ENCODE measurements at regions not wholly inside any gene's neighbourhood (a gene's known extent, or its start where the extent isn't known, plus 50 kb on each side); places are given as distances from the start of the nearest gene placed in this dataset.

GRCh38 chr18:55787536-55788073 lies 199.6 kb upstream of the TCF4 start:
- peaks cover 0 to 4% of the 10 kb centered on the region in 2 donors for H3K27me3 Mint-ChIP-seq
- peaks cover 0 to 9% (median 7%) of the 10 kb centered on the region in 8 donors for H3K9me3 Mint-ChIP-seq
- H3K36me3 ChIP-seq (ENCODE audit: insufficient read depth, low read length): no peaks in the 10 kb centered on the region
- H3K4me3 Mint-ChIP-seq: no peak overlapping the region
- no peaks in the 10 kb centered on the region for H3K4me1 ChIP-seq (ENCODE audit: insufficient read depth, low read length)
- H3K4me3 ChIP-seq (ENCODE audit: low read length in 2 of 2): no peak overlapping the region
- H3K27ac ChIP-seq (ENCODE audit: low read depth, low read length): no peak overlapping the region
- ChIA-PET CTCF (ENCODE audit: partially characterized antibody) (no interaction called here), POLR2A (ENCODE audit: partially characterized antibody) (no interaction called here)
- no peak overlapping the region for H3K27ac Mint-ChIP-seq
- H3K36me3 Mint-ChIP-seq: no peaks in the 10 kb centered on the region
- no peaks in the 10 kb centered on the region for H3K9me3 ChIP-seq (ENCODE audit: control insufficient read depth in 1 of 2, low read length in 2 of 2)
- intact Hi-C loops (cut with micrococcal nuclease): no loop called here
- no peaks in the 10 kb centered on the region for H3K4me1 Mint-ChIP-seq
- H3K27me3 ChIP-seq (ENCODE audit: insufficient read depth, low read length): no peaks in the 10 kb centered on the region
- DNase-seq: no peak

GRCh38 chr18:55786651-55787272 lies 198.8 kb upstream of the TCF4 start:
- H3K27ac Mint-ChIP-seq: no peak overlapping the region
- no peaks in the 10 kb centered on the region for H3K36me3 Mint-ChIP-seq
- Histone ChIP-seq H3K36me3 (ENCODE audit: insufficient read depth, low read length) (no peaks in the 10 kb centered on the region), H3K4me1 (ENCODE audit: insufficient read depth, low read length) (no peaks in the 10 kb centered on the region), H3K27me3 (ENCODE audit: insufficient read depth, low read length) (no peaks in the 10 kb centered on the region), H3K4me3 (ENCODE audit: low read length in 2 of 2) (no peak overlapping the region), H3K27ac (ENCODE audit: low read depth, low read length) (no peak overlapping the region), H3K9me3 (ENCODE audit: control insufficient read depth in 1 of 2, low read length in 2 of 2) (no peaks in the 10 kb centered on the region)
- H3K27me3 Mint-ChIP-seq: peaks cover 0 to 4% of the 10 kb centered on the region in 2 donors
- H3K4me3 Mint-ChIP-seq: no peak overlapping the region
- DNase-seq: no peak
- peaks cover 0 to 9% (median 7%) of the 10 kb centered on the region in 8 donors for H3K9me3 Mint-ChIP-seq
- H3K4me1 Mint-ChIP-seq: no peaks in the 10 kb centered on the region
- intact Hi-C loops (cut with micrococcal nuclease): no loop called here
- ChIA-PET CTCF (ENCODE audit: partially characterized antibody) (no interaction called here), POLR2A (ENCODE audit: partially characterized antibody) (no interaction called here)

GRCh38 chr18:55783921-55784320 lies 195.9 kb upstream of the TCF4 start:
- Histone ChIP-seq H3K9me3 (ENCODE audit: control insufficient read depth in 1 of 2, low read length in 2 of 2) (no peaks in the 10 kb centered on the region), H3K36me3 (ENCODE audit: insufficient read depth, low read length) (no peaks in the 10 kb centered on the region), H3K27me3 (ENCODE audit: insufficient read depth, low read length) (peaks cover 3% of the 10 kb centered on the region), H3K4me1 (ENCODE audit: insufficient read depth, low read length) (no peaks in the 10 kb centered on the region), H3K27ac (ENCODE audit: low read depth, low read length) (no peak overlapping the region), H3K4me3 (ENCODE audit: low read length in 2 of 2) (no peak overlapping the region)
- Mint-ChIP-seq H3K4me1 (peaks cover 0 to under 1% (median 0%) of the 10 kb centered on the region in 4 donors), H3K4me3 (no peak overlapping the region), H3K27me3 (peaks cover 14 to 15% of the 10 kb centered on the region in 2 donors), H3K27ac (no peak overlapping the region), H3K9me3 (peaks cover 0 to 18% (median 12%) of the 10 kb centered on the region in 8 donors), H3K36me3 (no peaks in the 10 kb centered on the region)
- POLR2A ChIA-PET (ENCODE audit: partially characterized antibody): no interaction called here
- CTCF ChIA-PET (ENCODE audit: partially characterized antibody): no interaction called here
- intact Hi-C loops (cut with micrococcal nuclease): no loop called here
- no peak for DNase-seq

GRCh38 chr18:55781481-55781957 lies 193.5 kb upstream of the TCF4 start:
- H3K36me3 Mint-ChIP-seq: no peaks in the 10 kb centered on the region
- H3K36me3 ChIP-seq (ENCODE audit: insufficient read depth, low read length): no peaks in the 10 kb centered on the region
- POLR2A ChIA-PET (ENCODE audit: partially characterized antibody): no interaction called here
- intact Hi-C loops (cut with micrococcal nuclease): no loop called here
- H3K27me3 ChIP-seq (ENCODE audit: insufficient read depth, low read length): peaks cover 3% of the 10 kb centered on the region
- H3K4me1 Mint-ChIP-seq: peaks cover 0 to 2% (median under 1%) of the 10 kb centered on the region in 4 donors
- H3K4me3 ChIP-seq (ENCODE audit: low read length in 2 of 2): no peak overlapping the region
- H3K27me3 Mint-ChIP-seq: peaks cover 23% of the 10 kb centered on the region in 2 donors
- no peak overlapping the region for H3K27ac ChIP-seq (ENCODE audit: low read depth, low read length)
- H3K9me3 Mint-ChIP-seq: peaks cover 0 to 22% (median 12%) of the 10 kb centered on the region in 8 donors
- CTCF ChIA-PET (ENCODE audit: partially characterized antibody): no interaction called here
- no peak overlapping the region for H3K4me3 Mint-ChIP-seq
- H3K4me1 ChIP-seq (ENCODE audit: insufficient read depth, low read length): no peaks in the 10 kb centered on the region
- no peak for DNase-seq
- H3K27ac Mint-ChIP-seq: no peak overlapping the region
- no peaks in the 10 kb centered on the region for H3K9me3 ChIP-seq (ENCODE audit: control insufficient read depth in 1 of 2, low read length in 2 of 2)

- Mint-ChIP-seq H3K27ac (no peak overlapping the region), H3K4me1 (peaks cover 0 to 2% (median under 1%) of the 10 kb centered on the region in 4 donors), H3K9me3 (peaks cover 0 to 22% (median 12%) of the 10 kb centered on the region in 8 donors), H3K4me3 (no peak overlapping the region), H3K27me3 (peaks cover 23% of the 10 kb centered on the region in 2 donors), H3K36me3 (no peaks in the 10 kb centered on the region)
- no peaks in the 10 kb centered on the region for H3K9me3 ChIP-seq (ENCODE audit: control insufficient read depth in 1 of 2, low read length in 2 of 2)
- H3K4me3 ChIP-seq (ENCODE audit: low read length in 2 of 2): no peak overlapping the region
- ChIA-PET POLR2A (ENCODE audit: partially characterized antibody) (no interaction called here), CTCF (ENCODE audit: partially characterized antibody) (no interaction called here)
- no peaks in the 10 kb centered on the region for H3K4me1 ChIP-seq (ENCODE audit: insufficient read depth, low read length)
- peaks cover 3% of the 10 kb centered on the region for H3K27me3 ChIP-seq (ENCODE audit: insufficient read depth, low read length)
- no peak overlapping the region for H3K27ac ChIP-seq (ENCODE audit: low read depth, low read length)
- H3K36me3 ChIP-seq (ENCODE audit: insufficient read depth, low read length): no peaks in the 10 kb centered on the region
- DNase-seq: no peak
- intact Hi-C loops (cut with micrococcal nuclease): no loop called here
Observed at GRCh38 chr18:55780586-55781071, 192.6 kb upstream of the TCF4 start.

- DNase-seq: no peak
- H3K27ac ChIP-seq (ENCODE audit: low read depth, low read length): no peak overlapping the region
- ChIA-PET POLR2A (ENCODE audit: partially characterized antibody) (no interaction called here), CTCF (ENCODE audit: partially characterized antibody) (no interaction called here)
- Mint-ChIP-seq H3K9me3 (peaks cover 0 to 22% (median 12%) of the 10 kb centered on the region in 8 donors), H3K4me1 (peaks cover 0 to 2% (median under 1%) of the 10 kb centered on the region in 4 donors), H3K27ac (no peak overlapping the region), H3K36me3 (no peaks in the 10 kb centered on the region), H3K4me3 (no peak overlapping the region), H3K27me3 (peaks cover 23% of the 10 kb centered on the region in 2 donors)
- H3K9me3 ChIP-seq (ENCODE audit: control insufficient read depth in 1 of 2, low read length in 2 of 2): no peaks in the 10 kb centered on the region
- H3K27me3 ChIP-seq (ENCODE audit: insufficient read depth, low read length): peaks cover 3% of the 10 kb centered on the region
- intact Hi-C loops (cut with micrococcal nuclease): no loop called here
- no peaks in the 10 kb centered on the region for H3K36me3 ChIP-seq (ENCODE audit: insufficient read depth, low read length)
- H3K4me3 ChIP-seq (ENCODE audit: low read length in 2 of 2): no peak overlapping the region
- no peaks in the 10 kb centered on the region for H3K4me1 ChIP-seq (ENCODE audit: insufficient read depth, low read length)
Observed at GRCh38 chr18:55779691-55780585, 191.9 kb upstream of the TCF4 start.
